ENCODE measurements at regions not wholly inside any gene's neighbourhood (a gene's known extent, or its start where the extent isn't known, plus 50 kb on each side); places are given as distances from the start of the nearest gene placed in this dataset.

DNA sequence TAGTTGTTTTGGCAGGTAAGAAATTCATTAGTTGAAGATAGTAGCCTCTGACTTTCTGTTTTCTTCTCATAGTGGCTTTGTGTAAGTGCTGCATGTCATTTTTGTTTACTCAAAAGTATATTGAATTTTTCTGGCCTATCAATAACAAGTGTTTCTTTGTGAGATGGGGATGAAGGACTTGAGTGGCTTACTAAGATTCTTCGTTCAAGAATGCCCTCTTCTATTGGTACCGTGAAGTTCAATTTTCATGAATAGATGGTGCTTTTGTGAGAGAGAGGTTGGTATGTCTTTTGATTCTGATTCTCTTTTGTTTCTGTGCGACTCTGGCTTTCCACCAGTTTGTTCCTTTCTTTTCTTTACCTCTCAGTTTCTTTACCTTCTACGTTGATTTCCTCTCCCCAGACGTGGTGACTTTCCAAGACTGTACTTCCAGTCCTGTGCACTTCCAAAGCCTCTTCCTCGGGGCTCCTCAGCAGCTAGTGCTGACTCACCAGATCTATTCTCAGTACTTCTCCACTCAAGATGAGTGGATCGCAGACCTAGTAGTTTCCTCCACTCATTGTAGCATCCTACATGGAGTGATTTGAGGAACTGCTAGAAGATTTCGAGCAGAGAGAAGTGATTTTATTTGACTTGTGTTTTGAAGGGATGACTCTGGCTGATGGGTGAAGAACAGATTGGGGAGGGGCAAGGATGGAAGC lies 82.0 kb upstream of the EPHB3 start:
- H4K20me1 ChIP-seq (ENCODE audit: insufficient read depth) = no peaks in the 10 kb centered on the region
- intact Hi-C loops (cut with micrococcal nuclease) = no loop called here
- H3K9me2 ChIP-seq (ENCODE audit: insufficient read depth) = no peaks in the 10 kb centered on the region
- H3K4me3 ChIP-seq (replicated peaks in 1 of 2; ENCODE audit: low read depth in 1 of 2, low read length in 2 of 2) = no peak overlapping the region
- CTCF ChIA-PET = no interaction called here
- ATAC-seq (no peak), DNase-seq (ENCODE audit: low read depth, low spot score) (no peak)
- no peak for TF ChIP-seq SIN3A (IDR thresholded peaks at IDR 0.05; ENCODE audit: low read depth)
- no peak for TF ChIP-seq ELF1 (IDR thresholded peaks at IDR 0.05; ENCODE audit: borderline replicate concordance, low read depth)
- TF ChIP-seq FOSL1 (IDR thresholded peaks at IDR 0.05; ENCODE audit: low read depth) = no peak
- TF ChIP-seq SP1 (IDR thresholded peaks at IDR 0.05; ENCODE audit: low read depth) = no peak
- TF ChIP-seq RAD21 (IDR thresholded peaks at IDR 0.05; ENCODE audit: low read depth) = no peak
- no peak for TF ChIP-seq ZFX (IDR thresholded peaks at IDR 0.05)
- no peak for TF ChIP-seq POLR2AphosphoS5 (IDR thresholded peaks at IDR 0.05; ENCODE audit: low read depth, low read length)
- TF ChIP-seq, protein P1, sequence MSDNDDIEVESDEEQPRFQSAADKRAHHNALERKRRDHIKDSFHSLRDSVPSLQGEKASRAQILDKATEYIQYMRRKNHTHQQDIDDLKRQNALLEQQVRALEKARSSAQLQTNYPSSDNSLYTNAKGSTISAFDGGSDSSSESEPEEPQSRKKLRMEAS (IDR thresholded peaks at IDR 0.05) = no peak
- TF ChIP-seq, protein P2, sequence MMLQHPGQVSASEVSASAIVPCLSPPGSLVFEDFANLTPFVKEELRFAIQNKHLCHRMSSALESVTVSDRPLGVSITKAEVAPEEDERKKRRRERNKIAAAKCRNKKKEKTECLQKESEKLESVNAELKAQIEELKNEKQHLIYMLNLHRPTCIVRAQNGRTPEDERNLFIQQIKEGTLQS (IDR thresholded peaks at IDR 0.05) = no peak
- TF ChIP-seq, protein P3, sequence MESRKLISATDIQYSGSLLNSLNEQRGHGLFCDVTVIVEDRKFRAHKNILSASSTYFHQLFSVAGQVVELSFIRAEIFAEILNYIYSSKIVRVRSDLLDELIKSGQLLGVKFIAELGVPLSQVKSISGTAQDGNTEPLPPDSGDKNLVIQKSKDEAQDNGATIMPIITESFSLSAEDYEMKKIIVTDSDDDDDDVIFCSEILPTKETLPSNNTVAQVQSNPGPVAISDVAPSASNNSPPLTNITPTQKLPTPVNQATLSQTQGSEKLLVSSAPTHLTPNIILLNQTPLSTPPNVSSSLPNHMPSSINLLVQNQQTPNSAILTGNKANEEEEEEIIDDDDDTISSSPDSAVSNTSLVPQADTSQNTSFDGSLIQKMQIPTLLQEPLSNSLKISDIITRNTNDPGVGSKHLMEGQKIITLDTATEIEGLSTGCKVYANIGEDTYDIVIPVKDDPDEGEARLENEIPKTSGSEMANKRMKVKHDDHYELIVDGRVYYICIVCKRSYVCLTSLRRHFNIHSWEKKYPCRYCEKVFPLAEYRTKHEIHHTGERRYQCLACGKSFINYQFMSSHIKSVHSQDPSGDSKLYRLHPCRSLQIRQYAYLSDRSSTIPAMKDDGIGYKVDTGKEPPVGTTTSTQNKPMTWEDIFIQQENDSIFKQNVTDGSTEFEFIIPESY (IDR thresholded peaks at IDR 0.05; ENCODE audit: extremely low read depth, insufficient replicate concordance, low read length) = no peak
- TF ChIP-seq, protein P4, sequence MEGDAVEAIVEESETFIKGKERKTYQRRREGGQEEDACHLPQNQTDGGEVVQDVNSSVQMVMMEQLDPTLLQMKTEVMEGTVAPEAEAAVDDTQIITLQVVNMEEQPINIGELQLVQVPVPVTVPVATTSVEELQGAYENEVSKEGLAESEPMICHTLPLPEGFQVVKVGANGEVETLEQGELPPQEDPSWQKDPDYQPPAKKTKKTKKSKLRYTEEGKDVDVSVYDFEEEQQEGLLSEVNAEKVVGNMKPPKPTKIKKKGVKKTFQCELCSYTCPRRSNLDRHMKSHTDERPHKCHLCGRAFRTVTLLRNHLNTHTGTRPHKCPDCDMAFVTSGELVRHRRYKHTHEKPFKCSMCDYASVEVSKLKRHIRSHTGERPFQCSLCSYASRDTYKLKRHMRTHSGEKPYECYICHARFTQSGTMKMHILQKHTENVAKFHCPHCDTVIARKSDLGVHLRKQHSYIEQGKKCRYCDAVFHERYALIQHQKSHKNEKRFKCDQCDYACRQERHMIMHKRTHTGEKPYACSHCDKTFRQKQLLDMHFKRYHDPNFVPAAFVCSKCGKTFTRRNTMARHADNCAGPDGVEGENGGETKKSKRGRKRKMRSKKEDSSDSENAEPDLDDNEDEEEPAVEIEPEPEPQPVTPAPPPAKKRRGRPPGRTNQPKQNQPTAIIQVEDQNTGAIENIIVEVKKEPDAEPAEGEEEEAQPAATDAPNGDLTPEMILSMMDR (IDR thresholded peaks at IDR 0.05 in 2 of 3, conservative IDR thresholded peaks at IDR 0.05 in 1 of 3; ENCODE audit: borderline replicate concordance in 1 of 3, insufficient read depth in 1 of 3, low read depth in 2 of 3, low read length in 2 of 3) = no peak
- TF ChIP-seq SRF (IDR thresholded peaks at IDR 0.05; ENCODE audit: low read depth) = no peak
- no peak for TF ChIP-seq EZH2phosphoT487 (IDR thresholded peaks at IDR 0.05; ENCODE audit: borderline replicate concordance)
- H2AFZ ChIP-seq (ENCODE audit: low read depth, low read length, poor library complexity, severe bottlenecking) = no peak overlapping the region
- H3K9me3 ChIP-seq (ENCODE audit: control insufficient read depth in 1 of 2, insufficient read depth in 1 of 2, low read depth in 1 of 2, low read length in 2 of 2) = no peaks in the 10 kb centered on the region
- H3K27ac ChIP-seq (ENCODE audit: low read depth, low read length) = no peak overlapping the region
- RAD21 ChIA-PET (ENCODE audit: low non-redundant PET in 1 of 2, low total read pairs in 2 of 2, uncharacterized antibody in 2 of 2, unreplicated experiment in 2 of 2) = no interaction called here
- POLR2A ChIA-PET = no interaction called here
- no peak overlapping the region for H3K4me2 ChIP-seq (ENCODE audit: low read length)
- no peaks in the 10 kb centered on the region for H3K27me3 ChIP-seq (ENCODE audit: insufficient read depth, low read length)
- no peaks in the 10 kb centered on the region for H3K4me1 ChIP-seq (ENCODE audit: control insufficient read depth in 1 of 2, insufficient read depth in 2 of 2, low read length in 2 of 2)
- H3K9ac ChIP-seq (ENCODE audit: low read length) = no peak overlapping the region
- no TSS peak for BruUV-seq (replicated peaks)
- no peaks in the 10 kb centered on the region for H3K79me2 ChIP-seq (ENCODE audit: insufficient read depth, low read length)
- H3K36me3 ChIP-seq (ENCODE audit: control insufficient read depth in 1 of 2, insufficient read depth in 2 of 2, low read length in 2 of 2) = no peaks in the 10 kb centered on the region
